ENCODE measurements at regions not wholly inside any gene's neighbourhood (a gene's known extent, or its start where the extent isn't known, plus 50 kb on each side); places are given as distances from the start of the nearest gene placed in this dataset.

DNA sequence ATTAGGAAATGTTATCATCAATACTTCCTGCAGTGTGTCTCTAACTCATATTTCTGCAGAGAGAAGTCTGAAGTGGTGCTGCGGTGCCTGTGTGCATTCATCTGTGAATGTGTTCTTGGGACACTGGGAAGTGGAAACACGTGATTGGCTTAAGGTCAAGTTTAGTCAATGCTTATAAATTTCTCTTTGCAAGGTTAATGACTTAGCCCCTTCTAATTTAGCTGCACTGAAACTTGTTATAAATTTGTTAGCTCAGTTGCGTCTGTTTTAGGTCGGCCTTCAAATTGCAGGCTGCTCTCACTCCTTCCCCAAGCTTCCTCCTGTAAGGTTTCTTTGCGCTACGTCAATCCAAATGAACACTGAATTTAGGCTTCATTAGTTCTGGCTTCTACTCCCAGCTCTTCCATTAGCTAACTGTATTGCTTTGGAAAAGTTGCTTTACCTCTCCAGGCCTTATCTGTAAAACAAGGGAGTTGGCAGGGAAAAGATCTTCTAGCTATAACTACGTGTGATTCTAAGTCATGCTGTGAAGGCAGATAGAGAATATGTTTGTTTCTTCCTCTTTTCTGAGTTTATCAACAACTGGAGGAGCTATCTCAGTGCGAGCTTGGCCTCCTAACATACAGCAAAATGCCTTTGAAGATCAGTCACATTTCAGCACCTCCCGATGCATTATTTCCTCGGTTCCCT lies 341.8 kb downstream of the NFIB start:
- TF ChIP-seq, protein P1, sequence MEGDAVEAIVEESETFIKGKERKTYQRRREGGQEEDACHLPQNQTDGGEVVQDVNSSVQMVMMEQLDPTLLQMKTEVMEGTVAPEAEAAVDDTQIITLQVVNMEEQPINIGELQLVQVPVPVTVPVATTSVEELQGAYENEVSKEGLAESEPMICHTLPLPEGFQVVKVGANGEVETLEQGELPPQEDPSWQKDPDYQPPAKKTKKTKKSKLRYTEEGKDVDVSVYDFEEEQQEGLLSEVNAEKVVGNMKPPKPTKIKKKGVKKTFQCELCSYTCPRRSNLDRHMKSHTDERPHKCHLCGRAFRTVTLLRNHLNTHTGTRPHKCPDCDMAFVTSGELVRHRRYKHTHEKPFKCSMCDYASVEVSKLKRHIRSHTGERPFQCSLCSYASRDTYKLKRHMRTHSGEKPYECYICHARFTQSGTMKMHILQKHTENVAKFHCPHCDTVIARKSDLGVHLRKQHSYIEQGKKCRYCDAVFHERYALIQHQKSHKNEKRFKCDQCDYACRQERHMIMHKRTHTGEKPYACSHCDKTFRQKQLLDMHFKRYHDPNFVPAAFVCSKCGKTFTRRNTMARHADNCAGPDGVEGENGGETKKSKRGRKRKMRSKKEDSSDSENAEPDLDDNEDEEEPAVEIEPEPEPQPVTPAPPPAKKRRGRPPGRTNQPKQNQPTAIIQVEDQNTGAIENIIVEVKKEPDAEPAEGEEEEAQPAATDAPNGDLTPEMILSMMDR (IDR thresholded peaks at IDR 0.05): no peak
- TF ChIP-seq, protein P2, sequence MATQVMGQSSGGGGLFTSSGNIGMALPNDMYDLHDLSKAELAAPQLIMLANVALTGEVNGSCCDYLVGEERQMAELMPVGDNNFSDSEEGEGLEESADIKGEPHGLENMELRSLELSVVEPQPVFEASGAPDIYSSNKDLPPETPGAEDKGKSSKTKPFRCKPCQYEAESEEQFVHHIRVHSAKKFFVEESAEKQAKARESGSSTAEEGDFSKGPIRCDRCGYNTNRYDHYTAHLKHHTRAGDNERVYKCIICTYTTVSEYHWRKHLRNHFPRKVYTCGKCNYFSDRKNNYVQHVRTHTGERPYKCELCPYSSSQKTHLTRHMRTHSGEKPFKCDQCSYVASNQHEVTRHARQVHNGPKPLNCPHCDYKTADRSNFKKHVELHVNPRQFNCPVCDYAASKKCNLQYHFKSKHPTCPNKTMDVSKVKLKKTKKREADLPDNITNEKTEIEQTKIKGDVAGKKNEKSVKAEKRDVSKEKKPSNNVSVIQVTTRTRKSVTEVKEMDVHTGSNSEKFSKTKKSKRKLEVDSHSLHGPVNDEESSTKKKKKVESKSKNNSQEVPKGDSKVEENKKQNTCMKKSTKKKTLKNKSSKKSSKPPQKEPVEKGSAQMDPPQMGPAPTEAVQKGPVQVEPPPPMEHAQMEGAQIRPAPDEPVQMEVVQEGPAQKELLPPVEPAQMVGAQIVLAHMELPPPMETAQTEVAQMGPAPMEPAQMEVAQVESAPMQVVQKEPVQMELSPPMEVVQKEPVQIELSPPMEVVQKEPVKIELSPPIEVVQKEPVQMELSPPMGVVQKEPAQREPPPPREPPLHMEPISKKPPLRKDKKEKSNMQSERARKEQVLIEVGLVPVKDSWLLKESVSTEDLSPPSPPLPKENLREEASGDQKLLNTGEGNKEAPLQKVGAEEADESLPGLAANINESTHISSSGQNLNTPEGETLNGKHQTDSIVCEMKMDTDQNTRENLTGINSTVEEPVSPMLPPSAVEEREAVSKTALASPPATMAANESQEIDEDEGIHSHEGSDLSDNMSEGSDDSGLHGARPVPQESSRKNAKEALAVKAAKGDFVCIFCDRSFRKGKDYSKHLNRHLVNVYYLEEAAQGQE (IDR thresholded peaks at IDR 0.05; ENCODE audit: insufficient read depth in 1 of 2, low read depth in 2 of 2, low read length in 1 of 2): no peak
